ENCODE measurements at regions not wholly inside any gene's neighbourhood (a gene's known extent, or its start where the extent isn't known, plus 50 kb on each side); places are given as distances from the start of the nearest gene placed in this dataset.

- Mint-ChIP-seq H3K36me3 (no peaks in the 10 kb centered on the region), H3K4me1 (no peaks in the 10 kb centered on the region), H3K27ac (no peak overlapping the region), H3K9me3 (no peaks in the 10 kb centered on the region), H3K27me3 (peaks cover 2% of the 10 kb centered on the region), H3K4me3 (no peak overlapping the region)
These were observed 230.7 kb downstream of the JRKL start for GRCh38 chr11:96620464-96621044.

DNA sequence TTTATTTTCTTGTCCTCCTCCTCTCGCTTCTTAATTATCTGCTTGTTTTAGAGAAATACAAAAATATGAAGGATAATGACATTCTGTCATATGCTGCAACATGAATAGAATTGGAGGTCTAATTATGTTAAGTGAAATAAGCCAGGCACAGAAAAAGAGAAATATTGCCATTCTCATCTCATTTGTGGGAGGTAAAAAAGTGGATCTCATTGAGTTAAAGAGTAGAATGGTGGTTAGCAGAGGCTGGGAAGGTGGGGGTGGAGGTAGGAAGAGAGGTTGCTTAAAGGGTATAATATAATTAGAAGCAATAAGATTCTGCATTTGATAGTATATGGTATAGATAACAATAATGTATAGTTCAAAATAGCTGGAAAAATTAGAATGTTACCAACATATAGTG lies 231.3 kb downstream of the JRKL start:
- Mint-ChIP-seq H3K27ac (no peak overlapping the region), H3K4me3 (no peak overlapping the region), H3K9me3 (peaks cover 3% of the 10 kb centered on the region), H3K36me3 (no peaks in the 10 kb centered on the region), H3K4me1 (no peaks in the 10 kb centered on the region), H3K27me3 (peaks cover 2% of the 10 kb centered on the region)

- peaks cover 10% of the 10 kb centered on the region for H3K9me3 Mint-ChIP-seq
- peaks cover 2% of the 10 kb centered on the region for H3K27me3 Mint-ChIP-seq
- no peak overlapping the region for H3K4me3 Mint-ChIP-seq
- H3K27ac Mint-ChIP-seq = no peak overlapping the region
- H3K4me1 Mint-ChIP-seq = no peaks in the 10 kb centered on the region
- no peaks in the 10 kb centered on the region for H3K36me3 Mint-ChIP-seq
These were observed 232.3 kb downstream of the JRKL start for GRCh38 chr11:96622026-96622634.

DNA sequence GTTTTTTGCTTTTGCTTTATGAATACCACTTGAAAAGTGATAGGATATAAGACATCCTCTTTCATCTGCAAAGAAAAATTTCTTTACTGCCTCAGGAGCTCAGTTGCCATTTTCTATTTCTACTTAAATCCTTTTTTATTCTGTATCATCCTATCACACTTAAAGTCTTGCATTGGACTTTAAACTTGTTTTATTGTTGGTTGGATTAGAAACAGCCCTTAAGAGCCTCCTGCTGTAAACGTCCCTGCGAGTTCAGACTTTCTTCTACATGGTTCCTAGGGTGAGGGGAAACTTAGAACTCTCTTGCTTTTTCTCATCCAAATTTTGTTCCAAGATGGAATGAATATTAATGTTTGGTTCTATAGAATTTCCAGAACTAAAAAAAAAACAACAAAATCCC lies 234.3 kb downstream of the JRKL start:
- Mint-ChIP-seq H3K36me3 (no peaks in the 10 kb centered on the region), H3K27me3 (no peaks in the 10 kb centered on the region), H3K9me3 (peaks cover 10% of the 10 kb centered on the region), H3K4me3 (no peak overlapping the region), H3K27ac (no peak overlapping the region), H3K4me1 (no peaks in the 10 kb centered on the region)

DNA sequence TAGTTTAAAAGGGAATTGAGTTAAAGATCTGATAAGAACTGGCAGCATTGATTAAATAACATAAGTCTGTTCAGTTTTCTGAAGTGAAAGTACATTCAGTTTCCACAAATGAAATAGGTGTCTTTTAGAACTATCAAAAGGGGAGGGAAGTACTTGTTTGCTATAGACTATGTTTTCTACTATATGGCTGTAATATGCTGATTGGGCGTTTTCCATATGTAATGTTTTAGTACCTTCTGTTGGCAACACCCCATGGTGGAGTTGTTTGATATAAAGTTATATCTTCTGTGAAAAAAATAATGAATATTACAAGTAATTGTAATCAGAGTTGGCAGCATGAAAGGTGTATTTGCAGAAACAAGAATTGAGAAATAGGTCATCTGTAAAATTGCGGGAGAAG lies 237.6 kb downstream of the JRKL start:
- Mint-ChIP-seq H3K27me3 (peaks cover 1% of the 10 kb centered on the region), H3K36me3 (no peaks in the 10 kb centered on the region), H3K27ac (no peak overlapping the region), H3K4me3 (no peak overlapping the region), H3K4me1 (no peaks in the 10 kb centered on the region), H3K9me3 (peaks cover 15% of the 10 kb centered on the region)

DNA sequence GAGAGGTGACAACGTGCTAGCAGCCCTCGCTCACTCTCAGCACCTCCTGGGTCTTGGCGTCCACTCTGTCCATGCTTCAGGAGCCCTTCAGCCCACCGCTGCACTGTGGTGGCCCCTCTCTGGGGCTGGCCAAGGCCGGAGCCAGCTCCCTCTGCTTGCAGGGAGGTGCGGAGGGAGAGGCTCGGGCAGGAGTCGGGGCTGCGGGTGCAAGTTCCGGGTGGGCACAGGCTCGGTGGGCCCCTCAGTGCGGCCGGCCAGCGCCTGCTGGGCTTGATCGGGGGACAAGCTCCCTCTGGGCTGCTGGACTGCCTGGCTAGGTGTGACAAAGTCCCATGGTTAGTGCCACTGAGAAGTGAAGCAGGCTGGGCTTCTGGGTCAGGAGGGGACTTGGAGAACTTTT lies 245.8 kb downstream of the JRKL start:
- Mint-ChIP-seq H3K36me3 (no peaks in the 10 kb centered on the region), H3K9me3 (peaks cover 5% of the 10 kb centered on the region), H3K27me3 (peaks cover 2% of the 10 kb centered on the region), H3K27ac (no peak overlapping the region), H3K4me1 (no peaks in the 10 kb centered on the region), H3K4me3 (no peak overlapping the region)

GRCh38 chr11:96641261-96641660 lies 251.4 kb downstream of the JRKL start:
- H3K4me3 Mint-ChIP-seq = no peak overlapping the region
- no peaks in the 10 kb centered on the region for H3K27me3 Mint-ChIP-seq
- no peak overlapping the region for H3K27ac Mint-ChIP-seq
- H3K9me3 Mint-ChIP-seq = peaks cover 4% of the 10 kb centered on the region
- H3K4me1 Mint-ChIP-seq = no peaks in the 10 kb centered on the region
- H3K36me3 Mint-ChIP-seq = no peaks in the 10 kb centered on the region

- H3K27me3 Mint-ChIP-seq = peaks cover 2% of the 10 kb centered on the region
- no peaks in the 10 kb centered on the region for H3K4me1 Mint-ChIP-seq
- H3K4me3 Mint-ChIP-seq = no peak overlapping the region
These were observed 252.8 kb downstream of the JRKL start for GRCh38 chr11:96642583-96642982.

GRCh38 chr11:96643173-96643572 lies 253.4 kb downstream of the JRKL start:
- H3K9me3 Mint-ChIP-seq = peaks cover 4% of the 10 kb centered on the region
- H3K27ac Mint-ChIP-seq = no peak overlapping the region
- H3K36me3 Mint-ChIP-seq = no peaks in the 10 kb centered on the region
- H3K27me3 Mint-ChIP-seq = peaks cover 2% of the 10 kb centered on the region
- H3K4me1 Mint-ChIP-seq = no peaks in the 10 kb centered on the region
- H3K4me3 Mint-ChIP-seq = no peak overlapping the region

More at GRCh38 chr11:96642583-96642982, 252.8 kb downstream of the JRKL start:
- Mint-ChIP-seq H3K36me3 (no peaks in the 10 kb centered on the region), H3K9me3 (peaks cover 4% of the 10 kb centered on the region), H3K27ac (no peak overlapping the region)

- H3K9me3 Mint-ChIP-seq = no peaks in the 10 kb centered on the region
- peaks cover 2% of the 10 kb centered on the region for H3K27me3 Mint-ChIP-seq
- H3K4me1 Mint-ChIP-seq = no peaks in the 10 kb centered on the region
- no peaks in the 10 kb centered on the region for H3K36me3 Mint-ChIP-seq
- H3K4me3 Mint-ChIP-seq = no peak overlapping the region
- no peak overlapping the region for H3K27ac Mint-ChIP-seq
These were observed 257.8 kb downstream of the JRKL start for GRCh38 chr11:96647621-96648020.

DNA sequence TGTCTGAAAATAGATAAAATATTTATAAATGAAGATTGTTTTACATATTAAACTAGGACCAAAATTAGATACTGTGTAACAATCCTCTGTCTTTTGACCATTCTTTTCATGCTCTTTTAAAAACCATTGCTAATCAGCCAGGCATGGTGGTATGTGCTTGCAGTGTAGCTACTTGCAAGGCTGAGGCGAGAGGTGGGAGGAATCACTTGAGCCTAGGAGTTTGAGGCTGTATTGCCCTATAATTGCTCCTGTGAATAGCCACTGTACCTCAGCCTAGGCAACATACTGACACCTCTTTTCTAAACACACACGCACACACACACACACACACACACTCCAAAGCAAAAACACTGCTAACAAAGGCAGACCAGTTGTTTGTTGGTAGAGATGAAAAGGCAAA lies 259.2 kb downstream of the JRKL start:
- Mint-ChIP-seq H3K4me1 (no peaks in the 10 kb centered on the region), H3K36me3 (no peaks in the 10 kb centered on the region), H3K4me3 (no peak overlapping the region), H3K27ac (no peak overlapping the region), H3K9me3 (no peaks in the 10 kb centered on the region), H3K27me3 (peaks cover 2% of the 10 kb centered on the region)

- Mint-ChIP-seq H3K4me3 (no peak overlapping the region), H3K4me1 (no peaks in the 10 kb centered on the region), H3K36me3 (no peaks in the 10 kb centered on the region), H3K27me3 (peaks cover under 1% of the 10 kb centered on the region), H3K9me3 (no peaks in the 10 kb centered on the region), H3K27ac (no peak overlapping the region)
These were observed 262.7 kb downstream of the JRKL start for GRCh38 chr11:96652516-96652915.

DNA sequence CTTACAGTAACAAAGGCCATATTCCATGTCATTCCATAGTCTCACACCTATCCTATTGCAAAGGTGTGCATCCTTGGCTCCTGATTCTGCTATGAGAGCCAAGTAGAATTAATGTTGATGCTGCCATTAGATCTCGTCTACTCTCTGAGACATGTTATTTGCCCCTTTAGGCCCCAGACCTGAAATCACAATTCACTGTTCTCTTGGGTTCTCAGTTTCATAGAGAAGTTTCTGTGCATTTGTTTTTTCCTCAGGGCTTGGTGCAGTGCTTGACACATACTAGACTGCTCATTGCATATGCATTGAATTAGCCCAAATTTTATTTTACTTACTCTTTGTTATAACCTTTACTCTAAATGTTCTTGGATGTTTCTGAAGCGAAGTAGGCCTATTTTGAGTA lies 265.7 kb downstream of the JRKL start:
- no peaks in the 10 kb centered on the region for H3K9me3 Mint-ChIP-seq
- H3K36me3 Mint-ChIP-seq = no peaks in the 10 kb centered on the region
- no peak overlapping the region for H3K27ac Mint-ChIP-seq
- no peak overlapping the region for H3K4me3 Mint-ChIP-seq
- H3K27me3 Mint-ChIP-seq = peaks cover 4% of the 10 kb centered on the region
- no peaks in the 10 kb centered on the region for H3K4me1 Mint-ChIP-seq

- no peak overlapping the region for H3K4me3 Mint-ChIP-seq
- no peaks in the 10 kb centered on the region for H3K4me1 Mint-ChIP-seq
- peaks cover 4% of the 10 kb centered on the region for H3K27me3 Mint-ChIP-seq
- no peaks in the 10 kb centered on the region for H3K36me3 Mint-ChIP-seq
- H3K27ac Mint-ChIP-seq = no peak overlapping the region
- H3K9me3 Mint-ChIP-seq = no peaks in the 10 kb centered on the region
These were observed 268.6 kb downstream of the JRKL start for GRCh38 chr11:96658436-96658835.

DNA sequence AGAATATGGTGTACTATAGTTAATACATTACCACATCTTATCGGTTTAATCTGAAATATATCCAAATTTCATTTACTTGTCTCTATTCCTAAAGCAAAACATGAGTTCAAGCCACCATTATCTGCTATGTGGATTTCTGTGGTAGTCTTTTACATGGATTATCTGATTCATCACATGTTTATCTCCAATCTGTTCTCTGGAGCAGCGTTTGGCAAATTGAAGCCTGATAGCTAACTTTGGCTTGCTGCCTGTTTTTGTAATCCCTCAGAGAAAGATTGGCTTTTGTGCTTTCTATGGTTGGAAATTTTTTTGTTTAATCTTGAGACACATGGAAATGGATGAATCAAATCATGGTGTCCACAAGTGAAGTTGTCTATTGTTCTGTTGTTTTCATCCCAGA lies 274.3 kb downstream of the JRKL start:
- Mint-ChIP-seq H3K27me3 (no peaks in the 10 kb centered on the region), H3K9me3 (no peaks in the 10 kb centered on the region), H3K4me3 (no peak overlapping the region), H3K36me3 (no peaks in the 10 kb centered on the region), H3K4me1 (no peaks in the 10 kb centered on the region), H3K27ac (no peak overlapping the region)

GRCh38 chr11:96680211-96681018 lies 290.6 kb downstream of the JRKL start:
- Mint-ChIP-seq H3K4me1 (no peaks in the 10 kb centered on the region), H3K27ac (no peak overlapping the region), H3K4me3 (no peak overlapping the region), H3K27me3 (no peaks in the 10 kb centered on the region), H3K9me3 (no peaks in the 10 kb centered on the region), H3K36me3 (no peaks in the 10 kb centered on the region)

Measured in activated naive CD4-positive, alpha-beta T cell treated with anti-CD3 and anti-CD28 coated beads, Interleukin-2, amount 50 U/mL, for 24 hours (primary cell).